Activated B cell treated with CpG ODN at 0.5 μM for 24 hours (primary cell): ENCODE measurements at regions not wholly inside any gene's neighbourhood (a gene's known extent, or its start where the extent isn't known, plus 50 kb on each side); places are given as distances from the start of the nearest gene placed in this dataset.

Experiments
- ATAC-seq: fragments of 200-7000 bp; cut with Tn5 transposase; one replicate; pipeline ENCODE4 v1.10.0; 2021; ENCODE audit warnings: low read depth, mild to moderate bottlenecking, moderate library complexity
- CTCF ChIA-PET: fragments of 350-600 bp; sonication (Branson Sonifier 250); formaldehyde crosslinking; loops from one replicate; lab custom pipeline; 2021; ENCODE audit warnings: antibody characterized with exemption; lab: Charles Lee
- POLR2A ChIA-PET: fragments of 350-600 bp; sonication (Branson Sonifier 250); formaldehyde crosslinking; loops from one replicate; lab custom pipeline; 2021; ENCODE audit warnings: antibody characterized with exemption; lab: Charles Lee
- DNase-seq: peaks from one replicate; pipeline ENCODE4 v3.0.0; 2022
- H3K27ac Mint-ChIP-seq: one replicate; pipeline ENCODE4 v1.8.0; 2020; ENCODE audit warnings: mixed read lengths
- H3K27me3 Mint-ChIP-seq: one replicate; pipeline ENCODE4 v1.8.0; 2021; ENCODE audit warnings: mixed read lengths
- H3K36me3 Mint-ChIP-seq: one replicate; pipeline ENCODE4 v1.8.0; 2021; ENCODE audit warnings: low read depth, mixed read lengths
- H3K4me1 Mint-ChIP-seq: one replicate; pipeline ENCODE4 v1.8.0; 2021; ENCODE audit warnings: mixed read lengths
- H3K4me3 Mint-ChIP-seq: one replicate; pipeline ENCODE4 v1.8.0; 2020; ENCODE audit warnings: mild to moderate bottlenecking, mixed read lengths
- H3K9me3 Mint-ChIP-seq: one replicate; pipeline ENCODE4 v1.8.0; 2020; ENCODE audit warnings: mixed read lengths
- CTCF ChIP-seq: fragments of 200-600 bp; IDR thresholded peaks from one replicate; pipeline ENCODE4 v1.8.0; 2022; ENCODE audit warnings: antibody characterized with exemption, mild to moderate bottlenecking
- intact Hi-C: fragments of 100-400 bp; cut with micrococcal nuclease; formaldehyde crosslinking; loops from one replicate; pipeline ENCODE4 v1.15.1; 2024

GRCh38 chr7:142379201-142379885, 121.5 kb upstream of the PRSS58 start:
- POLR2A ChIA-PET: no interaction called here
- ATAC-seq: no peak

GRCh38 chr7:142377567-142377966, 119.7 kb upstream of the PRSS58 start:
- H3K36me3 Mint-ChIP-seq: no peaks in the 10 kb centered on the region
- H3K4me3 Mint-ChIP-seq: no peak overlapping the region
- H3K27ac Mint-ChIP-seq: no peak overlapping the region
- DNase-seq: no peak
- ATAC-seq: no peak
- peaks cover 2% of the 10 kb centered on the region for H3K27me3 Mint-ChIP-seq
- ChIA-PET POLR2A (no interaction called here), CTCF (no interaction called here)
- intact Hi-C loops: no loop called here
- H3K4me1 Mint-ChIP-seq: no peaks in the 10 kb centered on the region
- H3K9me3 Mint-ChIP-seq: no peaks in the 10 kb centered on the region
- no peak for TF ChIP-seq CTCF

More at GRCh38 chr7:142379201-142379885, 121.5 kb upstream of the PRSS58 start:
- H3K27ac Mint-ChIP-seq: no peak overlapping the region
- intact Hi-C loops: no loop called here
- H3K4me3 Mint-ChIP-seq: no peak overlapping the region
- CTCF ChIA-PET: no interaction called here
- H3K4me1 Mint-ChIP-seq: peaks cover 3% of the 10 kb centered on the region
- no peaks in the 10 kb centered on the region for H3K36me3 Mint-ChIP-seq
- no peak for TF ChIP-seq CTCF
- H3K9me3 Mint-ChIP-seq: no peaks in the 10 kb centered on the region
- peaks cover 8% of the 10 kb centered on the region for H3K27me3 Mint-ChIP-seq
- no peak for DNase-seq

DNA sequence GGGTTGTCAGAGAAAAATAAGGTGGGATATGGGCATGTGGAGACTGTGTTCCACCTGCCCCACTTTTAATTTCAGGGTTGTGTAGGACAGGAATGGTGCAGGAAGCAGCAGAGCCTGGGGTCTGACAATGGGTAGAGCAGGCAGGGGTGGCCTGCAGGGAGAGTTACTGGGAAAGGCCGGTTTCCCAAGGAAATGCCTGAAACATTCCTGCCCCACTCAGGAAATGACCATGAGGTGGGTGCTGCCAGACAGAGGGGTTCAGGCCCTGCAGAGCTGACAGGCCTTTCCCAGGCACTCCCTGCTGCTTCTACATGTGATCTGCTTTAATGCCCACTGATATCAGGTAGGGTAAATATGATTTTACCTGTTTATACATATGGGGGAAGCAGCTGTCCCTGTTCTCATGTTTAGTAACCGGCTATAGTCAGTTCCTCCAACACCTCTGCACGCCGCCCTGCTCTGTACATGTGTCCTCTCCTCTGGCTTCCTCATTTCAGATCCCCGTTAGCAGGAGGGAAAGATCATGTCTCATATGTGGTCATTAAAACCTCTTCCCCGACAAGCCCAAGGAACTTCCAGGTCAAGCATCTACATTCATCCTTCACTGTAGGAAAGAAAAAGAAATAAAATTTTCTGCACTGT, 118.6 kb upstream of the PRSS58 start:
- Mint-ChIP-seq H3K4me3 (no peak overlapping the region), H3K36me3 (no peaks in the 10 kb centered on the region), H3K27me3 (peaks cover 2% of the 10 kb centered on the region), H3K9me3 (no peaks in the 10 kb centered on the region), H3K4me1 (no peaks in the 10 kb centered on the region), H3K27ac (no peak overlapping the region)
- ChIA-PET POLR2A (no interaction called here), CTCF (no interaction called here)
- ATAC-seq (no peak), DNase-seq (no peak)
- intact Hi-C loops: no loop called here
- TF ChIP-seq CTCF: no peak

DNA sequence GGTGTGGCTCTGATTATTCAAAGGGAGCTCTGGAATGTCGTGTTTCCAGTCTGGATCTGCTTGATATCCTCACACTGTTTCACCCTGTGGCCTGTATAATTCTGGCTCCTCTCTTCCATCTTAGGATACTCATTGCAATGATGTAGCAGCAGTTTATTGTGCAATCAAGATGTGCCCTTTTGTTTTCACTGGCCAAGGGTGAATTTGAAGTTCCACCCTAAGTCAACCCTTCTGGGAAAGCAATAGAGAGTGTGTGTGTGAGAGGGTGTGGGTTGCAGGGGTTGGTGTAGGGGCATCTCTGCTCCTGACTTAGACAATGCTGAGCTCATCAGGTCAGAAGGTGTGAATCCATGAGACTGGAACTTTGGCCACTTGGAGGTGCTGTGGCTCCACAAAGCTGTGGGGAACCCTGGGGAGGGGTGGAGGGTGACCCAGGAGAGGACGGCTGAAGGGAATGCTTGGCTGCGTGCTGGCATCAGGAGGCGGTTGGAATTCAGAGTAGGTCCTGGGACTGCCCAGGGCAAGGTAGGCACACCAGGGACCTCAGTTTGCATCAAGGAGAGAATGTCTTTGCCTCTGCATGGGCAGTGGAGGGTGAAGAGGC, 118.0 kb upstream of the PRSS58 start:
- no peak for DNase-seq
- no peak overlapping the region for H3K27ac Mint-ChIP-seq
- intact Hi-C loops: no loop called here

More for the DNA sequence above, 118.0 kb upstream of the PRSS58 start:
- ChIA-PET CTCF (no interaction called here), POLR2A (no interaction called here)
- Mint-ChIP-seq H3K4me1 (no peaks in the 10 kb centered on the region), H3K9me3 (no peaks in the 10 kb centered on the region), H3K4me3 (no peak overlapping the region), H3K27me3 (peaks cover 2% of the 10 kb centered on the region), H3K36me3 (no peaks in the 10 kb centered on the region)
- ATAC-seq: no peak
- no peak for TF ChIP-seq CTCF
